Activated B cell treated with CpG ODN at 0.5 μM for 24 hours (primary cell): ENCODE measurements at regions not wholly inside any gene's neighbourhood (a gene's known extent, or its start where the extent isn't known, plus 50 kb on each side); places are given as distances from the start of the nearest gene placed in this dataset.
"Not testable (repeated sequence)": the region's sequence is repeated elsewhere in the genome, so short reads cannot be mapped to it uniquely, and the experiment has no call there.

Experiments
- ATAC-seq: fragments of 200-7000 bp; cut with Tn5 transposase; one replicate; pipeline ENCODE4 v1.10.0; 2021; ENCODE audit warnings: low read depth, mild to moderate bottlenecking, moderate library complexity
- CTCF ChIA-PET: fragments of 350-600 bp; sonication (Branson Sonifier 250); formaldehyde crosslinking; loops from one replicate; lab custom pipeline; 2021; ENCODE audit warnings: antibody characterized with exemption; lab: Charles Lee
- POLR2A ChIA-PET: fragments of 350-600 bp; sonication (Branson Sonifier 250); formaldehyde crosslinking; loops from one replicate; lab custom pipeline; 2021; ENCODE audit warnings: antibody characterized with exemption; lab: Charles Lee
- DNase-seq: peaks from one replicate; pipeline ENCODE4 v3.0.0; 2022
- H3K27ac Mint-ChIP-seq: one replicate; pipeline ENCODE4 v1.8.0; 2020; ENCODE audit warnings: mixed read lengths
- H3K27me3 Mint-ChIP-seq: one replicate; pipeline ENCODE4 v1.8.0; 2021; ENCODE audit warnings: mixed read lengths
- H3K36me3 Mint-ChIP-seq: one replicate; pipeline ENCODE4 v1.8.0; 2021; ENCODE audit warnings: low read depth, mixed read lengths
- H3K4me1 Mint-ChIP-seq: one replicate; pipeline ENCODE4 v1.8.0; 2021; ENCODE audit warnings: mixed read lengths
- H3K4me3 Mint-ChIP-seq: one replicate; pipeline ENCODE4 v1.8.0; 2020; ENCODE audit warnings: mild to moderate bottlenecking, mixed read lengths
- H3K9me3 Mint-ChIP-seq: one replicate; pipeline ENCODE4 v1.8.0; 2020; ENCODE audit warnings: mixed read lengths
- CTCF ChIP-seq: fragments of 200-600 bp; IDR thresholded peaks from one replicate; pipeline ENCODE4 v1.8.0; 2022; ENCODE audit warnings: antibody characterized with exemption, mild to moderate bottlenecking
- intact Hi-C: fragments of 100-400 bp; cut with micrococcal nuclease; formaldehyde crosslinking; loops from one replicate; pipeline ENCODE4 v1.15.1; 2024

GRCh38 chr11:79507706-79508105 is 66.9 kb upstream of the TENM4 start:
- H3K9me3 Mint-ChIP-seq = no peaks in the 10 kb centered on the region
- H3K4me3 Mint-ChIP-seq = no peak overlapping the region
- no peak overlapping the region for H3K27ac Mint-ChIP-seq
- H3K27me3 Mint-ChIP-seq = peaks cover 20% of the 10 kb centered on the region
- H3K4me1 Mint-ChIP-seq = no peaks in the 10 kb centered on the region
- intact Hi-C loops = no loop called here
- no peak for DNase-seq
- no peaks in the 10 kb centered on the region for H3K36me3 Mint-ChIP-seq
- ChIA-PET POLR2A (no interaction called here), CTCF (no interaction called here)
- no peak for ATAC-seq
- no peak for TF ChIP-seq CTCF

- Mint-ChIP-seq H3K4me3 (no peak overlapping the region), H3K27ac (no peak overlapping the region), H3K4me1 (no peaks in the 10 kb centered on the region), H3K27me3 (peaks cover 21% of the 10 kb centered on the region), H3K9me3 (no peaks in the 10 kb centered on the region), H3K36me3 (no peaks in the 10 kb centered on the region)
- CTCF ChIA-PET = no interaction called here
- no peak for DNase-seq
- ATAC-seq = no peak
- intact Hi-C loops = no loop called here
- no peak for TF ChIP-seq CTCF
- POLR2A ChIA-PET = no interaction called here
Measured at GRCh38 chr11:79506734-79507344, 66.0 kb upstream of the TENM4 start.

- Mint-ChIP-seq H3K4me3 (no peak overlapping the region), H3K36me3 (no peaks in the 10 kb centered on the region), H3K4me1 (no peaks in the 10 kb centered on the region), H3K27me3 (peaks cover 21% of the 10 kb centered on the region), H3K9me3 (no peaks in the 10 kb centered on the region), H3K27ac (no peak overlapping the region)
- CTCF ChIA-PET = interaction anchor here (0.6 kb wide), 1 partner anchor 19 kb away, joined by 3 read pairs; no protein-coding TSS in a partner anchor
- intact Hi-C loops = no loop called here
- POLR2A ChIA-PET = no interaction called here
- no peak for ATAC-seq
- no peak for TF ChIP-seq CTCF
- DNase-seq = no peak
Measured at GRCh38 chr11:79506124-79506523, 65.3 kb upstream of the TENM4 start.

- no peak for TF ChIP-seq CTCF
- intact Hi-C loops = no loop called here
- Mint-ChIP-seq H3K4me1 (no peaks in the 10 kb centered on the region), H3K9me3 (peaks cover 3% of the 10 kb centered on the region), H3K27me3 (peaks cover 18% of the 10 kb centered on the region), H3K4me3 (no peak overlapping the region), H3K27ac (no peak overlapping the region), H3K36me3 (no peaks in the 10 kb centered on the region)
- DNase-seq (no peak), ATAC-seq (no peak)
- CTCF ChIA-PET = no interaction called here
- POLR2A ChIA-PET = no interaction called here
Measured at GRCh38 chr11:79503028-79503427, 62.2 kb upstream of the TENM4 start.

GRCh38 chr11:79501707-79502106 is 60.9 kb upstream of the TENM4 start:
- DNase-seq (no peak), ATAC-seq (no peak)
- CTCF ChIA-PET = no interaction called here
- Mint-ChIP-seq H3K27me3 (peaks cover 14% of the 10 kb centered on the region), H3K4me3 (no peak overlapping the region), H3K36me3 (no peaks in the 10 kb centered on the region), H3K27ac (no peak overlapping the region), H3K9me3 (peaks cover 7% of the 10 kb centered on the region), H3K4me1 (no peaks in the 10 kb centered on the region)
- POLR2A ChIA-PET = no interaction called here
- intact Hi-C loops = no loop called here
- TF ChIP-seq CTCF = no peak

- CTCF ChIA-PET, H3K9me3 Mint-ChIP-seq, POLR2A ChIA-PET, DNase-seq, intact Hi-C loops, H3K36me3 Mint-ChIP-seq, ATAC-seq, H3K4me1 Mint-ChIP-seq, H3K27ac Mint-ChIP-seq, H3K4me3 Mint-ChIP-seq: not testable (repeated sequence)
- H3K27me3 Mint-ChIP-seq = peaks cover 15% of the 10 kb centered on the region
Measured at GRCh38 chr11:79499929-79500328, 59.1 kb upstream of the TENM4 start.
